Endothelial cell of umbilical vein (primary cell): ENCODE measurements at regions not wholly inside any gene's neighbourhood (a gene's known extent, or its start where the extent isn't known, plus 50 kb on each side); places are given as distances from the start of the nearest gene placed in this dataset.

Experiments used
- BruUV-seq: library from RNA; stranded (reverse); fragments of 400-500 nt; replicated peaks from 2 replicates; lab custom pipeline; 2021; lab: Mats Ljungman, UMichigan
- CTCF ChIA-PET: fragments of 300-600, 350-600 bp; sonication (Branson Sonifier 250); formaldehyde crosslinking; loops from one replicate; lab custom pipeline; 2021; ENCODE audit warnings: antibody characterized with exemption, inconsistent platforms; lab: Charles Lee
- POLR2A ChIA-PET: fragments of 300-600, 350-600 bp; sonication (Branson Sonifier 250); formaldehyde crosslinking; loops from one replicate; lab custom pipeline; 2021; ENCODE audit warnings: antibody characterized with exemption, inconsistent platforms; lab: Charles Lee
- DNase-seq: peaks from one replicate; pipeline ENCODE4 v3.0.0-alpha.2; 2011; ENCODE audit warnings: low read depth, low spot score
- FAIRE-seq: peaks from 2 replicates; lab custom pipeline; 2011; peaks lifted over from hg19 to GRCh38; lab: Jason Lieb, UNC
- H2AFZ ChIP-seq: 2 replicates; pipeline ENCODE4 v1.6.0; 2012; ENCODE audit warnings: low read depth, low read length, control low read depth, inconsistent platforms
- H3K27ac ChIP-seq: 2 replicates; pipeline ENCODE4 v1.5.1; 2011; ENCODE audit warnings: low read depth, mild to moderate bottlenecking, control low read depth, low read length, moderate library complexity; ENCODE audit not compliant: insufficient read depth
- H3K27me3 ChIP-seq, 2 experiments: 2 replicates each; pipeline versions ENCODE4 v1.6.0 to v1.6.1; 2011; ENCODE audit warnings: low read length in 2 of 2, mixed read lengths in 1 of 2; ENCODE audit not compliant: control insufficient read depth in 2 of 2, insufficient read depth in 2 of 2
- H3K36me3 ChIP-seq, 2 experiments: 2 replicates in 1 of 2; 3 replicates in 1 of 2; pipeline ENCODE4 v1.5.1; 2011; ENCODE audit warnings: low read length in 2 of 2, mild to moderate bottlenecking in 1 of 2, moderate library complexity in 1 of 2; ENCODE audit not compliant: control insufficient read depth in 2 of 2, insufficient read depth in 2 of 2; ENCODE audit errors: extremely low read depth in 1 of 2
- H3K4me1 ChIP-seq: 3 replicates; pipeline ENCODE4 v1.5.1; 2011; ENCODE audit warnings: mild to moderate bottlenecking, low read length; ENCODE audit not compliant: control insufficient read depth, insufficient read depth; ENCODE audit errors: extremely low read depth
- H3K4me2 ChIP-seq: 2 replicates; pipeline ENCODE4 v1.6.1; 2011; ENCODE audit warnings: low read length, control low read depth, mixed read lengths; ENCODE audit not compliant: insufficient read depth
- H3K4me3 ChIP-seq, 3 experiments: fragments of 200-600 bp in 1 of 3; sonication (generic), shearing (Covaris generic) in 1 of 3; replicated peaks in 1 of 3; 2 replicates each; pipeline ENCODE4 v1.5.1; 2011 to 2016; ENCODE audit warnings: control low read depth in 3 of 3, low read length in 3 of 3, mild to moderate bottlenecking in 2 of 3, inconsistent platforms in 1 of 3, low read depth in 1 of 3, moderate library complexity in 1 of 3; ENCODE audit not compliant: insufficient read depth in 1 of 3
- H3K79me2 ChIP-seq: 2 replicates; pipeline ENCODE4 v1.6.0; 2012; ENCODE audit warnings: low read length, inconsistent platforms; ENCODE audit not compliant: control insufficient read depth, insufficient read depth
- H3K9ac ChIP-seq: replicated peaks from 2 replicates; pipeline ENCODE3; 2011; ENCODE audit warnings: low read length, control low read depth; ENCODE audit not compliant: insufficient read depth; ENCODE audit errors: extremely low read depth
- H3K9me1 ChIP-seq: replicated peaks from 3 replicates; pipeline ENCODE4 v1.6.0; 2011; ENCODE audit warnings: mild to moderate bottlenecking, low read length; ENCODE audit not compliant: control insufficient read depth, insufficient read depth; ENCODE audit errors: extremely low read depth
- H3K9me3 ChIP-seq: replicated peaks from 2 replicates; pipeline ENCODE4 v1.5.1; 2012; ENCODE audit warnings: low read length, inconsistent platforms; ENCODE audit not compliant: control insufficient read depth, insufficient read depth
- H4K20me1 ChIP-seq: replicated peaks from 2 replicates; pipeline ENCODE3; 2011; ENCODE audit warnings: mild to moderate bottlenecking, low read length; ENCODE audit not compliant: control insufficient read depth, insufficient read depth; ENCODE audit errors: extremely low read depth
- CTCF ChIP-seq, 2 donors: IDR thresholded peaks; 1 replicate in 1 of 2; 2 replicates in 1 of 2; pipeline ENCODE4 v1.5.1; 2011; ENCODE audit warnings: low read length in 2 of 2, mild to moderate bottlenecking in 2 of 2, moderate library complexity in 2 of 2, control low read depth in 1 of 2, inconsistent platforms in 1 of 2, low read depth in 1 of 2; ENCODE audit not compliant: insufficient read depth in 1 of 2; ENCODE audit errors: extremely low read depth in 1 of 2
- EZH2 ChIP-seq: IDR thresholded peaks from 2 replicates; pipeline ENCODE4 v1.6.1; 2012; ENCODE audit warnings: borderline replicate concordance, low read depth, mild to moderate bottlenecking, moderate library complexity, low read length, inconsistent platforms; ENCODE audit not compliant: severe bottlenecking
- FOS ChIP-seq: IDR thresholded peaks from 2 replicates; pipeline ENCODE4 v1.6.1; 2011; ENCODE audit warnings: mild to moderate bottlenecking, low read length, moderate library complexity, borderline replicate concordance; ENCODE audit not compliant: insufficient read depth
- GATA2 ChIP-seq: IDR thresholded peaks from 2 replicates; pipeline ENCODE4 v1.7.0; 2011; ENCODE audit warnings: low read depth, mild to moderate bottlenecking, moderate library complexity, mixed read lengths, low read length; ENCODE audit not compliant: insufficient read length, insufficient read depth
- JUN ChIP-seq: IDR thresholded peaks from 2 replicates; pipeline ENCODE4 v1.6.1; 2011; ENCODE audit warnings: borderline replicate concordance, low read depth; ENCODE audit not compliant: insufficient read length, insufficient read depth
- MAX ChIP-seq: IDR thresholded peaks from 2 replicates; pipeline ENCODE4 v1.6.1; 2011; ENCODE audit not compliant: insufficient read depth, insufficient read length
- MYC ChIP-seq: IDR thresholded peaks from one replicate; pipeline ENCODE4 v1.6.1; 2011; ENCODE audit warnings: mild to moderate bottlenecking, low read depth, low read length
- POLR2A ChIP-seq: IDR thresholded peaks from 2 replicates; pipeline ENCODE4 v1.6.1; 2012; ENCODE audit warnings: low read depth, mild to moderate bottlenecking, control low read depth, low read length
- POLR2AphosphoS5 ChIP-seq: IDR thresholded peaks from 2 replicates; pipeline ENCODE4 v1.6.1; 2012; ENCODE audit warnings: low read depth, mild to moderate bottlenecking, control low read depth, low read length, moderate library complexity; ENCODE audit not compliant: insufficient read depth
- dilution Hi-C: fragments of 300-500 bp; cut with MboI; formaldehyde crosslinking; loops from one replicate; pipeline ENCODE4 v1.15.0; 2019; ENCODE audit warnings: low sequenced_read_pairs; ENCODE audit not compliant: extremely low pct_ligation_motif_present
- intact Hi-C: fragments of 100-400 bp; cut with micrococcal nuclease; formaldehyde crosslinking; loops from one replicate; pipeline ENCODE4 v1.10.0; 2022

- ChIA-PET CTCF (interaction anchor here (1.5 kb wide), 1 partner anchor 206 kb away, joined by 5 read pairs; no protein-coding TSS in a partner anchor), POLR2A (no interaction called here)
- no peak for FAIRE-seq
- Histone ChIP-seq H3K4me3 (no peak overlapping the region), H2AFZ (no peak overlapping the region), H3K36me3 (no peaks in the 10 kb centered on the region), H3K9me1 (no peaks in the 10 kb centered on the region), H3K9ac (no peak overlapping the region), H3K4me2 (no peak overlapping the region), H4K20me1 (no peaks in the 10 kb centered on the region), H3K4me1 (no peaks in the 10 kb centered on the region), H3K9me3 (no peaks in the 10 kb centered on the region), H3K27me3 (no peaks in the 10 kb centered on the region), H3K27ac (no peak overlapping the region), H3K79me2 (no peaks in the 10 kb centered on the region)
- intact Hi-C loops = no loop called here
- BruUV-seq = no TSS peak
- no peak for DNase-seq
- TF ChIP-seq CTCF (IDR thresholded peaks at IDR 0.05; ENCODE audit: extremely low read depth in 1 of 2, insufficient read depth in 1 of 2, low read depth in 1 of 2, low read length in 2 of 2) = no peak
- no peak for TF ChIP-seq EZH2
- TF ChIP-seq POLR2AphosphoS5 = no peak
- no peak for TF ChIP-seq MAX
- no peak for TF ChIP-seq MYC
- TF ChIP-seq POLR2A = no peak
- no peak for TF ChIP-seq FOS
- no peak for TF ChIP-seq GATA2
- no peak for TF ChIP-seq JUN
- dilution Hi-C loops = no loop called here
These were observed 267.9 kb upstream of the NPSR1 start for GRCh38 chr7:34390103-34390502.
